GM23338 (cell line): ENCODE measurements at regions not wholly inside any gene's neighbourhood (a gene's known extent, or its start where the extent isn't known, plus 50 kb on each side); places are given as distances from the start of the nearest gene placed in this dataset.

Source experiments
- ATAC-seq: fragments of 200-7000 bp; cut with Tn5 transposase; 3 replicates; pipeline ENCODE4 v1.9.1; 2020
- DNase-seq: peaks from one replicate; pipeline ENCODE4 v3.0.0-alpha.2; 2015; ENCODE audit warnings: low spot score
- H2AFZ ChIP-seq: fragments of 200-600 bp; sonication (generic); 2 replicates; pipeline ENCODE4 v1.8.0; 2016; ENCODE audit warnings: antibody characterized with exemption, mild to moderate bottlenecking, moderate library complexity
- H3F3A ChIP-seq: fragments of 200-600 bp; sonication (generic); replicated peaks from 2 replicates; pipeline ENCODE4 v1.8.0; 2017; ENCODE audit warnings: antibody characterized with exemption, mixed run types, low read depth
- H3K27ac ChIP-seq: fragments of 200-600 bp; sonication (generic); 2 replicates; pipeline ENCODE4 v1.6.1; 2016; ENCODE audit warnings: low read depth
- H3K27me3 ChIP-seq: fragments of 200-600 bp; sonication (generic); 2 replicates; pipeline ENCODE4 v1.8.0; 2016; ENCODE audit warnings: mild to moderate bottlenecking, mixed run types, moderate library complexity; ENCODE audit not compliant: insufficient read depth
- H3K36me3 ChIP-seq: fragments of 200-600 bp; sonication (generic); 2 replicates; pipeline ENCODE4 v1.8.0; 2016; ENCODE audit warnings: mild to moderate bottlenecking; ENCODE audit not compliant: insufficient read depth
- H3K4me1 ChIP-seq: fragments of 200-600 bp; sonication (generic); 2 replicates; pipeline ENCODE4 v1.8.0; 2016; ENCODE audit warnings: mild to moderate bottlenecking, moderate library complexity; ENCODE audit not compliant: insufficient read depth
- H3K4me2 ChIP-seq: fragments of 200-600 bp; sonication (generic); 2 replicates; pipeline ENCODE4 v1.7.1; 2017; ENCODE audit warnings: mixed run types
- H3K4me3 ChIP-seq: fragments of 200-600 bp; sonication (generic); 2 replicates; pipeline ENCODE4 v1.6.1; 2016; ENCODE audit warnings: mixed run types
- H3K79me2 ChIP-seq: fragments of 200-600 bp; sonication (generic); replicated peaks from 2 replicates; pipeline ENCODE4 v1.8.0; 2017; ENCODE audit warnings: mild to moderate bottlenecking; ENCODE audit not compliant: insufficient read depth
- H3K9me2 ChIP-seq: fragments of 200-600 bp; sonication (generic); 2 replicates; pipeline ENCODE4 v1.8.0; 2017; ENCODE audit not compliant: insufficient read depth
- H4K20me1 ChIP-seq: fragments of 200-600 bp; sonication (generic); replicated peaks from 2 replicates; pipeline ENCODE4 v1.8.0; 2017; ENCODE audit warnings: mild to moderate bottlenecking; ENCODE audit not compliant: insufficient read depth
- H3K27ac Mint-ChIP-seq: 2 replicates; pipeline ENCODE4 v1.8.0; 2020; ENCODE audit warnings: inconsistent platforms, mild to moderate bottlenecking, moderate library complexity, mixed read lengths
- H3K27me3 Mint-ChIP-seq: 3 replicates; pipeline ENCODE4 v1.8.0; 2022; ENCODE audit warnings: low read depth, mild to moderate bottlenecking, moderate library complexity, mixed read lengths, inconsistent platforms; ENCODE audit not compliant: insufficient read depth, poor library complexity
- H3K36me3 Mint-ChIP-seq: 3 replicates; pipeline ENCODE4 v1.8.0; 2021; ENCODE audit warnings: low read depth, mild to moderate bottlenecking, inconsistent platforms, moderate library complexity, mixed read lengths
- H3K4me1 Mint-ChIP-seq: 3 replicates; pipeline ENCODE4 v1.8.0; 2020; ENCODE audit warnings: mild to moderate bottlenecking, inconsistent platforms, mixed read lengths
- H3K4me3 Mint-ChIP-seq: 3 replicates; pipeline ENCODE4 v1.8.0; 2021; ENCODE audit warnings: moderate library complexity, mild to moderate bottlenecking, inconsistent platforms, mixed read lengths
- H3K9me3 Mint-ChIP-seq: 3 replicates; pipeline ENCODE4 v1.8.0; 2020; ENCODE audit warnings: moderate library complexity, mild to moderate bottlenecking, inconsistent platforms, mixed read lengths
- CREB1 ChIP-seq: fragments of 250-450 bp; sonication (Bioruptor Pico); IDR thresholded peaks from 2 replicates; pipeline ENCODE4 v1.5.0; 2020; ENCODE audit warnings: low read depth, mild to moderate bottlenecking, moderate library complexity
- CTCF ChIP-seq, 2 experiments: fragments of 200-600 bp in 1 of 2; sonication (generic) in 1 of 2; conservative IDR thresholded peaks; 2 replicates each; pipeline versions ENCODE4 v1.5.1 to v1.6.1; 2016 to 2017; ENCODE audit warnings: antibody characterized with exemption in 2 of 2, low read depth in 2 of 2, mild to moderate bottlenecking in 2 of 2, moderate library complexity in 1 of 2
- ETS1 ChIP-seq: IDR thresholded peaks from 2 replicates; pipeline ENCODE4 v1.6.1; 2016; ENCODE audit warnings: antibody characterized with exemption
- EZH2phosphoT487 ChIP-seq: fragments of 200-600 bp; sonication (generic); IDR thresholded peaks from one replicate; pipeline ENCODE4 v1.8.1; 2018; ENCODE audit warnings: antibody characterized with exemption; ENCODE audit not compliant: unreplicated experiment
- POLR2AphosphoS5 ChIP-seq: IDR thresholded peaks from 2 replicates; pipeline ENCODE4 v1.6.1; 2016; ENCODE audit warnings: antibody characterized with exemption, low read depth
- REST ChIP-seq: IDR thresholded peaks from one replicate; pipeline ENCODE4 v1.6.1; 2018; ENCODE audit warnings: antibody characterized with exemption; ENCODE audit not compliant: unreplicated experiment
- ZNF114 ChIP-seq: fragments of 250-450 bp; sonication (Bioruptor Pico); IDR thresholded peaks from 2 replicates; pipeline ENCODE4 v1.5.0; 2020; ENCODE audit warnings: mild to moderate bottlenecking, moderate library complexity
- ZNF331 ChIP-seq: fragments of 250-450 bp; sonication (Bioruptor Pico); IDR thresholded peaks from 2 replicates; pipeline ENCODE4 v1.5.0; 2020; ENCODE audit warnings: low read depth, mild to moderate bottlenecking, moderate library complexity

- TF ChIP-seq REST (no peak), CTCF (conservative IDR thresholded peaks at IDR 0.05; ENCODE audit: low read depth in 2 of 2) (peak; percentile 27 to 55; a peak in 3 of 4 replicates), CREB1 (CRISPR knock-in tag) (no peak), ZNF331 (CRISPR knock-in tag) (no peak)
Observed at GRCh38 chr10:120011359-120012130, 119.0 kb downstream of the SEC23IP start (continued).

GRCh38 chr10:120012131-120012400 is 119.5 kb downstream of the SEC23IP start:
- H3K9me2 ChIP-seq = no peaks in the 10 kb centered on the region
- no peak overlapping the region for H3K4me3 Mint-ChIP-seq
- H3K79me2 ChIP-seq = no peaks in the 10 kb centered on the region
- H3K4me3 ChIP-seq = no peak overlapping the region
- H3F3A ChIP-seq = no peaks in the 10 kb centered on the region
- no peak overlapping the region for H3K27ac Mint-ChIP-seq
- no peaks in the 10 kb centered on the region for H3K4me1 Mint-ChIP-seq
- H3K36me3 Mint-ChIP-seq = no peaks in the 10 kb centered on the region
- no peaks in the 10 kb centered on the region for H4K20me1 ChIP-seq
- no peak for TF ChIP-seq POLR2AphosphoS5
- TF ChIP-seq ZNF114 (CRISPR knock-in tag) = no peak
- TF ChIP-seq EZH2phosphoT487 = no peak
- TF ChIP-seq ETS1 = no peak
- TF ChIP-seq REST = no peak
- H3K4me1 ChIP-seq = no peaks in the 10 kb centered on the region
- H3K9me3 Mint-ChIP-seq = no peaks in the 10 kb centered on the region
- no peak overlapping the region for H3K27ac ChIP-seq
- ATAC-seq (no peak), DNase-seq (no peak)
- H3K27me3 Mint-ChIP-seq = peaks cover 3% of the 10 kb centered on the region
- no peaks in the 10 kb centered on the region for H3K27me3 ChIP-seq
- H2AFZ ChIP-seq = no peak overlapping the region
- H3K4me2 ChIP-seq = no peak overlapping the region
- no peaks in the 10 kb centered on the region for H3K36me3 ChIP-seq
